Activated B cell treated with CpG ODN at 0.5 μM for 24 hours (primary cell): ENCODE measurements at regions not wholly inside any gene's neighbourhood (a gene's known extent, or its start where the extent isn't known, plus 50 kb on each side); places are given as distances from the start of the nearest gene placed in this dataset.

Source experiments
- ATAC-seq: fragments of 200-7000 bp; cut with Tn5 transposase; one replicate; pipeline ENCODE4 v1.10.0; 2021; ENCODE audit warnings: low read depth, mild to moderate bottlenecking, moderate library complexity
- CTCF ChIA-PET: fragments of 350-600 bp; sonication (Branson Sonifier 250); formaldehyde crosslinking; loops from one replicate; lab custom pipeline; 2021; ENCODE audit warnings: antibody characterized with exemption; lab: Charles Lee
- POLR2A ChIA-PET: fragments of 350-600 bp; sonication (Branson Sonifier 250); formaldehyde crosslinking; loops from one replicate; lab custom pipeline; 2021; ENCODE audit warnings: antibody characterized with exemption; lab: Charles Lee
- DNase-seq: peaks from one replicate; pipeline ENCODE4 v3.0.0; 2022
- H3K27ac Mint-ChIP-seq: one replicate; pipeline ENCODE4 v1.8.0; 2020; ENCODE audit warnings: mixed read lengths
- H3K27me3 Mint-ChIP-seq: one replicate; pipeline ENCODE4 v1.8.0; 2021; ENCODE audit warnings: mixed read lengths
- H3K36me3 Mint-ChIP-seq: one replicate; pipeline ENCODE4 v1.8.0; 2021; ENCODE audit warnings: low read depth, mixed read lengths
- H3K4me1 Mint-ChIP-seq: one replicate; pipeline ENCODE4 v1.8.0; 2021; ENCODE audit warnings: mixed read lengths
- H3K4me3 Mint-ChIP-seq: one replicate; pipeline ENCODE4 v1.8.0; 2020; ENCODE audit warnings: mild to moderate bottlenecking, mixed read lengths
- H3K9me3 Mint-ChIP-seq: one replicate; pipeline ENCODE4 v1.8.0; 2020; ENCODE audit warnings: mixed read lengths
- intact Hi-C: fragments of 100-400 bp; cut with micrococcal nuclease; formaldehyde crosslinking; loops from one replicate; pipeline ENCODE4 v1.15.1; 2024
- TF ChIP-seq, protein P1 (sequence below): fragments of 200-600 bp; IDR thresholded peaks from one replicate; pipeline ENCODE4 v1.8.0; 2022; ENCODE audit warnings: antibody characterized with exemption, mild to moderate bottlenecking

DNA sequence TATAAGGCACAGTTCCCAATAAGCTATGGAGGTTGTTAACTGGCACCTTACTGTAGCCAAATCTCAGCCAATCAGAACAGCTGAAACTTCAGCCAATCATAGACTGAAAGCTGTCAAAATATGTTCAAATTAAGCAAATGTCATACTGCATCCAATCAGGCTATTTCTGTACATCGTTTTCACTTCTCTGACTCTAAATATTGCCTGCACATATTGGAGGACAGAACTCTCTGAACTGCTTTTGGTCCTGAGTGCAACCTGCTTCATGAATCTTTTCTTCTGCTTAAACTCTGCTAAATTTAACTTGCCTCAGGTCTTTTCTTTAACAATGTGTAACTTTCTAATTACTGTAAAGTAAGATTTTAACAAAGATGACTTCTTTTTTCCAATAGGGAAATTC, 1198.9 kb upstream of the PCDH7 start:
- ChIA-PET POLR2A (no interaction called here), CTCF (no interaction called here)
- H3K9me3 Mint-ChIP-seq = peaks cover 9% of the 10 kb centered on the region
- H3K36me3 Mint-ChIP-seq = no peaks in the 10 kb centered on the region
- TF ChIP-seq, protein P1, sequence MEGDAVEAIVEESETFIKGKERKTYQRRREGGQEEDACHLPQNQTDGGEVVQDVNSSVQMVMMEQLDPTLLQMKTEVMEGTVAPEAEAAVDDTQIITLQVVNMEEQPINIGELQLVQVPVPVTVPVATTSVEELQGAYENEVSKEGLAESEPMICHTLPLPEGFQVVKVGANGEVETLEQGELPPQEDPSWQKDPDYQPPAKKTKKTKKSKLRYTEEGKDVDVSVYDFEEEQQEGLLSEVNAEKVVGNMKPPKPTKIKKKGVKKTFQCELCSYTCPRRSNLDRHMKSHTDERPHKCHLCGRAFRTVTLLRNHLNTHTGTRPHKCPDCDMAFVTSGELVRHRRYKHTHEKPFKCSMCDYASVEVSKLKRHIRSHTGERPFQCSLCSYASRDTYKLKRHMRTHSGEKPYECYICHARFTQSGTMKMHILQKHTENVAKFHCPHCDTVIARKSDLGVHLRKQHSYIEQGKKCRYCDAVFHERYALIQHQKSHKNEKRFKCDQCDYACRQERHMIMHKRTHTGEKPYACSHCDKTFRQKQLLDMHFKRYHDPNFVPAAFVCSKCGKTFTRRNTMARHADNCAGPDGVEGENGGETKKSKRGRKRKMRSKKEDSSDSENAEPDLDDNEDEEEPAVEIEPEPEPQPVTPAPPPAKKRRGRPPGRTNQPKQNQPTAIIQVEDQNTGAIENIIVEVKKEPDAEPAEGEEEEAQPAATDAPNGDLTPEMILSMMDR = no peak
- H3K27me3 Mint-ChIP-seq = no peaks in the 10 kb centered on the region
- no peak overlapping the region for H3K27ac Mint-ChIP-seq
- DNase-seq (no peak), ATAC-seq (no peak)
- H3K4me3 Mint-ChIP-seq = no peak overlapping the region
- intact Hi-C loops = no loop called here
- no peaks in the 10 kb centered on the region for H3K4me1 Mint-ChIP-seq

DNA sequence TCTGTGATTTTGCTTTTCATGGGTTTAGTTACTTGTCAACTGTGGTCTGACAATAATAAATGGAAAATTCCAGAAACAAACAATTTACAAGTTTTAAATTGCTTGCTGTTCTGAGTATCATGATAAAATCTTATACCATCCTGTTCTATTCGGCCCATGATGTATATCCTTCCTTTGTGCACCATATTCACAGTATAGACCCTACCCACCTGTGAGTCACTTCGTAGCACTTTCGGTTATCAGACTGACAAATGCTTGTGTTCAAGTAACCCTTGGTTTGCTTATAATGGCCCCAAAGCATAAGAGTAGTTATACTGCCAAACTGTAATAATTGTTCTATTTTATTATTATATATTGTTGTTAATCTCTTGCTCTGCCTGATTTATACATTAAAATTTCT, 1183.4 kb upstream of the PCDH7 start:
- Mint-ChIP-seq H3K4me1 (no peaks in the 10 kb centered on the region), H3K4me3 (no peak overlapping the region), H3K27ac (no peak overlapping the region), H3K27me3 (no peaks in the 10 kb centered on the region), H3K36me3 (no peaks in the 10 kb centered on the region), H3K9me3 (no peaks in the 10 kb centered on the region)
- intact Hi-C loops = no loop called here
- TF ChIP-seq, protein P1 = no peak
- ATAC-seq = no peak
- DNase-seq = no peak
- ChIA-PET CTCF (no interaction called here), POLR2A (no interaction called here)

DNA sequence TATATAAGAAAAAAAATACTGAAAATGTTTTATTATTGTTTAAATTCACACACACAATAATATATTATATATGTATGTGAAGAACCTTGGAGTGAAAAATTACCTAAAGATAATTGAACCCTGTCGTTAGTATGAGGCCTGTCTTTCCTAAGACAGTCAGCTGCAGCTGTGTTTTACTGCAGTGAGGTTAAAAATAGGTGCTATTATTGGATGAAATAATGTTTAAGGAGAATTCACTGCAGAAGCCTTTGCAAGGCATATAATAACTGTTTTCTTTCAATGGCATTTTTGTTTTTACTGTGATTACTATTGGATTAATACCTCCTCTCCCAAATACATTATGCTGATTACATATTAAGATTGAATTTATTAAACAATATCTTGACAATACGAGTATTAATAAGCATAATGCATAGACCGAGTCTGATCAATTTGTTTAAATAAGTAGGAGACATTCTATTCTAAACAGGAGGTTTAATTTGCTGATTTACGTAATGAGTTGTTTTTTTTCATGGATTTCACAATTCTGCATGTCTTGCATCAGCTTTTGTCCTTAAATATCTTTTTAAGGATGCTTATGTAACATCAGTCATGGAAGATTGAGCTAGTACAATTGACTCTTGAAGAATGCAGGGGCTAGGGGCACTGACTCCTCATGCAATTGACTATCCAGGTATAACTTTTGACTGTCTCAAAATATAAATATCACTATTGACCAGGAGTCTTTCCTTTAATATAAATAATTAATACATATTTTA, 1181.1 kb upstream of the PCDH7 start:
- Mint-ChIP-seq H3K27me3 (no peaks in the 10 kb centered on the region), H3K4me1 (no peaks in the 10 kb centered on the region), H3K9me3 (no peaks in the 10 kb centered on the region), H3K4me3 (no peak overlapping the region), H3K27ac (no peak overlapping the region), H3K36me3 (no peaks in the 10 kb centered on the region)
- CTCF ChIA-PET = no interaction called here
- intact Hi-C loops = no loop called here
- TF ChIP-seq, protein P1 = no peak
- no peak for ATAC-seq
- no peak for DNase-seq
- POLR2A ChIA-PET = no interaction called here

DNA sequence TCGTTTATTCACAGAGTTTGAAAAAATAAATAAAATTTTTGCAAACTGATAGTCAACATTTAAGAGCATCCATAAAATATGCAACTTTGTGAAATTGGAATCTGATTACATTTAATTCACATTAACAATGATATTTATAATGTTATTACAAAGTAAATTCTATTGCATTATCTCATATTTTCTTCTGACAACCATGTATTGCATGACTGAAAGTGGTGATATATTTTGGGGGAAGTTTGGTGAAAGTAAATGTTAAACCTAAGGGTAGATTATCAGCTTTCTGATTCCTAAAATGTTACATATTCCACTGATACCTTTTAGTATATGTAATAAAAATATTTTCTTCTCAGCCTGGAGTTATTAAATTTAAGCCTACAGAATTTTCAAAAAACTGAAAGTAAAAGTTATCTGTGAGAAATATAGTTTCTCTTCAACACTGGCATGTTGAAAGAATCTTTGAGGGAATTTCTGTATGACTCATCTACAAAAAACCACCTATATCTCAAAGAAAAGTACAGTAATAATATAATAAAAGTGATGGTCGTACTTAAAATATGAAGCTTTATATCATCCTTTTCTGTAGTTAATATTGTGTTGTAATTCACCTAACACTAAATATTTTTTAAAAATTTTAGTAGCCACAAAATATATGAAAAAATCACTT, 1179.6 kb upstream of the PCDH7 start:
- Mint-ChIP-seq H3K4me3 (no peak overlapping the region), H3K9me3 (no peaks in the 10 kb centered on the region), H3K27ac (no peak overlapping the region), H3K4me1 (no peaks in the 10 kb centered on the region), H3K36me3 (no peaks in the 10 kb centered on the region), H3K27me3 (no peaks in the 10 kb centered on the region)
- ATAC-seq (no peak), DNase-seq (no peak)
- CTCF ChIA-PET = no interaction called here
- TF ChIP-seq, protein P1 = no peak
- intact Hi-C loops = no loop called here
- POLR2A ChIA-PET = no interaction called here

DNA sequence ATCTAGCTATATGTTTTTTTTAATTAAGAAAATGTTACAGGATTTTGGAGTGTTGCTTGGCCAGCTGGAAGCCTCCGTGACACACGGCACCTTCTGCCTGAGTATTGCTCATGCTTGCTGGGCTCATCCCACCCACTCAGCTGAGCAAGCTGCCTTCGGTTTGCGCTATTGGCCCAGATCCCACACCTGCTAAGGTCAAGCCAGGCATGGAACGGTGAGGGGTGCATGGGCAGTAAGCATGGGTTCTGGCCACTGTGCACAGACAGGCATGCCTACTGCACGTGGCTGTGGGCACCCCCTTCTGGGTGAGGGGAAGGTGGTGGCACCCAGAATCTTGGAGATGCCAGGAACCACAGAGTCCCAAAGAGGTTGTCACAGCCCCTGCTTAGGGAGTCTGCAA, 1178.4 kb upstream of the PCDH7 start:
- Mint-ChIP-seq H3K9me3 (no peaks in the 10 kb centered on the region), H3K27ac (no peak overlapping the region), H3K27me3 (no peaks in the 10 kb centered on the region), H3K36me3 (no peaks in the 10 kb centered on the region), H3K4me3 (no peak overlapping the region), H3K4me1 (no peaks in the 10 kb centered on the region)
- intact Hi-C loops = no loop called here
- POLR2A ChIA-PET = no interaction called here
- CTCF ChIA-PET = interaction anchor here (0.6 kb wide), 1 partner anchor 1858 kb away, joined by 3 read pairs; no protein-coding TSS in a partner anchor
- DNase-seq = no peak
- ATAC-seq = no peak
- TF ChIP-seq, protein P1 = no peak
